HCT116 (cell line): ENCODE measurements at regions not wholly inside any gene's neighbourhood (a gene's known extent, or its start where the extent isn't known, plus 50 kb on each side); places are given as distances from the start of the nearest gene placed in this dataset.

Experiments
- EZH2 ChIP-seq: fragments of 200-600 bp; sonication (generic); IDR thresholded peaks from 2 replicates; pipeline ENCODE4 v1.6.1; 2017; ENCODE audit warnings: antibody characterized with exemption, mixed run types
- EZH2phosphoT487 ChIP-seq: fragments of 200-600 bp; IDR thresholded peaks from 2 replicates; pipeline ENCODE4 v1.6.1; 2018; ENCODE audit warnings: antibody characterized with exemption, borderline replicate concordance
- POLR2A ChIP-seq: IDR thresholded peaks from 2 replicates; pipeline ENCODE4 v1.7.0; 2011; ENCODE audit warnings: borderline replicate concordance; ENCODE audit not compliant: insufficient read depth, insufficient read length; ENCODE audit errors: extremely low read depth
- POLR2AphosphoS5 ChIP-seq: IDR thresholded peaks from 2 replicates; pipeline ENCODE4 v1.6.1; 2011; ENCODE audit warnings: mild to moderate bottlenecking, low read depth, low read length, moderate library complexity
- ZFX ChIP-seq: fragments of 450-650 bp; IDR thresholded peaks from 2 replicates; pipeline ENCODE4 v1.6.1; 2017
- TF ChIP-seq, protein P1 (sequence below): IDR thresholded peaks from 2 replicates; pipeline ENCODE4 v1.6.1; 2011; ENCODE audit warnings: mild to moderate bottlenecking, low read length, moderate library complexity; ENCODE audit not compliant: insufficient replicate concordance; ENCODE audit errors: extremely low read depth
- TF ChIP-seq, protein P2 (sequence below), 3 experiments: fragments of 200-600 bp in 1 of 3; sonication (generic) in 1 of 3; IDR thresholded peaks in 2 of 3; conservative IDR thresholded peaks in 1 of 3; 2 replicates each; pipeline ENCODE4 v1.5.1; 2012 to 2017; ENCODE audit warnings: low read depth in 2 of 3, low read length in 2 of 3, antibody characterized with exemption in 1 of 3, borderline replicate concordance in 1 of 3, control low read depth in 1 of 3, mild to moderate bottlenecking in 1 of 3, mixed read lengths in 1 of 3, mixed run types in 1 of 3, moderate library complexity in 1 of 3; ENCODE audit not compliant: insufficient read depth in 1 of 3

DNA sequence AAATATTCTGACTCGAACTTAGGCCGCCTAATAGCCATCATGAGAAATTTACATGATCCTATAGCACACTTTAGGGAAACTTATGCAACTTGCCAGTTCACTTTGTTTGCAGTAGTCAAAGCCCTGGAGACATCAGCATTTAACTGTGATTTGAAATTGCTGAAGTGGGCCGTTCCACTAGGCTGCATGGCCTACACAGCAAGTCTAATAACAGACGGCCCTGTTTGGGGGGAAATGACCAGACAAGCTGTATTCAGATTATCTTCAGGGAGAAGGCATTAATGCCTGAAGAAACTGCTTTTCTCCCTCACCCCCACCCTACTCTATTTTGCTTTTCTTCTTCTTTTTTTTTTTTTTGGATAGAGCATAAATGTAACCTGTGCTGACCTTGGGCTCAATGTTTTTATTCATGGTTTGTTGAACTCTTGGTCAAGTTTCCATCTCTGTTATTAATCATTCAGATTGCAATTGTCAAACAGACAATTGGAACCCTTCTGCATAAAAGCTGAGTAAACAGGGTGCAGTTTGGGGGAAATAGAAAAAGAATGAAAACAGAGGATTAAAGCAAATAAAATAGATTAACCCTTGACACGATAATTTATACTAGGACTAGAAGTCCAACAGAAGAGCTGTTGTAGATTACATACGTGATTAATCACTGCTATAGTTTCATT is 1928.2 kb upstream of the WWC1 start:
- no peak for TF ChIP-seq POLR2A
- TF ChIP-seq, protein P1, sequence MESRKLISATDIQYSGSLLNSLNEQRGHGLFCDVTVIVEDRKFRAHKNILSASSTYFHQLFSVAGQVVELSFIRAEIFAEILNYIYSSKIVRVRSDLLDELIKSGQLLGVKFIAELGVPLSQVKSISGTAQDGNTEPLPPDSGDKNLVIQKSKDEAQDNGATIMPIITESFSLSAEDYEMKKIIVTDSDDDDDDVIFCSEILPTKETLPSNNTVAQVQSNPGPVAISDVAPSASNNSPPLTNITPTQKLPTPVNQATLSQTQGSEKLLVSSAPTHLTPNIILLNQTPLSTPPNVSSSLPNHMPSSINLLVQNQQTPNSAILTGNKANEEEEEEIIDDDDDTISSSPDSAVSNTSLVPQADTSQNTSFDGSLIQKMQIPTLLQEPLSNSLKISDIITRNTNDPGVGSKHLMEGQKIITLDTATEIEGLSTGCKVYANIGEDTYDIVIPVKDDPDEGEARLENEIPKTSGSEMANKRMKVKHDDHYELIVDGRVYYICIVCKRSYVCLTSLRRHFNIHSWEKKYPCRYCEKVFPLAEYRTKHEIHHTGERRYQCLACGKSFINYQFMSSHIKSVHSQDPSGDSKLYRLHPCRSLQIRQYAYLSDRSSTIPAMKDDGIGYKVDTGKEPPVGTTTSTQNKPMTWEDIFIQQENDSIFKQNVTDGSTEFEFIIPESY = no peak
- TF ChIP-seq, protein P2, sequence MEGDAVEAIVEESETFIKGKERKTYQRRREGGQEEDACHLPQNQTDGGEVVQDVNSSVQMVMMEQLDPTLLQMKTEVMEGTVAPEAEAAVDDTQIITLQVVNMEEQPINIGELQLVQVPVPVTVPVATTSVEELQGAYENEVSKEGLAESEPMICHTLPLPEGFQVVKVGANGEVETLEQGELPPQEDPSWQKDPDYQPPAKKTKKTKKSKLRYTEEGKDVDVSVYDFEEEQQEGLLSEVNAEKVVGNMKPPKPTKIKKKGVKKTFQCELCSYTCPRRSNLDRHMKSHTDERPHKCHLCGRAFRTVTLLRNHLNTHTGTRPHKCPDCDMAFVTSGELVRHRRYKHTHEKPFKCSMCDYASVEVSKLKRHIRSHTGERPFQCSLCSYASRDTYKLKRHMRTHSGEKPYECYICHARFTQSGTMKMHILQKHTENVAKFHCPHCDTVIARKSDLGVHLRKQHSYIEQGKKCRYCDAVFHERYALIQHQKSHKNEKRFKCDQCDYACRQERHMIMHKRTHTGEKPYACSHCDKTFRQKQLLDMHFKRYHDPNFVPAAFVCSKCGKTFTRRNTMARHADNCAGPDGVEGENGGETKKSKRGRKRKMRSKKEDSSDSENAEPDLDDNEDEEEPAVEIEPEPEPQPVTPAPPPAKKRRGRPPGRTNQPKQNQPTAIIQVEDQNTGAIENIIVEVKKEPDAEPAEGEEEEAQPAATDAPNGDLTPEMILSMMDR (IDR thresholded peaks at IDR 0.05 in 2 of 3, conservative IDR thresholded peaks at IDR 0.05 in 1 of 3; ENCODE audit: borderline replicate concordance in 1 of 3, insufficient read depth in 1 of 3, low read depth in 2 of 3, low read length in 2 of 3) = no peak
- TF ChIP-seq POLR2AphosphoS5 = no peak
- TF ChIP-seq EZH2phosphoT487 = no peak
- no peak for TF ChIP-seq EZH2
- TF ChIP-seq ZFX = no peak
